ENCODE measurements at regions not wholly inside any gene's neighbourhood (a gene's known extent, or its start where the extent isn't known, plus 50 kb on each side); places are given as distances from the start of the nearest gene placed in this dataset.
"Not testable (repeated sequence)": the region's sequence is repeated elsewhere in the genome, so short reads cannot be mapped to it uniquely, and the experiment has no call there.

DNA sequence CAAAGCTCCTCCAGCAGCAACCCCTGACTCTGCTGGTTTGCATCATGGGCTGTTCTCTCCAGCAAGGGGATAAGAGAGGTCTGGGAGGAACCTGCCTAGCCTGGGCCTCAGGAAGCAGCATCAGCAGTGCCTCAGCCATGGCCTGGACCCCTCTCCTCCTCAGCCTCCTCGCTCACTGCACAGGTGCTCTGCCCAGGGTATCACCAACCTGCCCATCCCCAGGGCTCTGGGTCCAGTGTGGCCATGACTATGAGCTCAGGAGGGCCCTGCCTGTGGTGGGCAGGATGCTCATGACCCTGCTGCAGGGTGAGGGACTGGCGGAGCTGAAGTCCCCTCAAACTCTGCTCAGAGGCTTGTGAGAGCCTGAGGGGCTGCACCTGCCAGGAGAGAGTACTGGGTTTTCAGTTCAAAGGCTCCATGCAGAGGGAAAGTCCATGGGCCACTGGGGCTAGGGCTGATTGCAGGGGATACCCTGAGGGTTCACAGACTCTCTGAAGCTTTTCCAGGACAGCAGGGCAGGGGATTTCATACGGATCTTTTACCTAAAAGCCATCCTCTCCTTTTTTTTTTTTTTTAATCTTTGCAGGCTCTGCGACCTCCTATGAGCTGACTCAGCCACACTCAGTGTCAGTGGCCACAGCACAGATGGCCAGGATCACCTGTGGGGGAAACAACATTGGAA lies 115.8 kb upstream of the IGLL5 start:
- TF ChIP-seq, protein P1, sequence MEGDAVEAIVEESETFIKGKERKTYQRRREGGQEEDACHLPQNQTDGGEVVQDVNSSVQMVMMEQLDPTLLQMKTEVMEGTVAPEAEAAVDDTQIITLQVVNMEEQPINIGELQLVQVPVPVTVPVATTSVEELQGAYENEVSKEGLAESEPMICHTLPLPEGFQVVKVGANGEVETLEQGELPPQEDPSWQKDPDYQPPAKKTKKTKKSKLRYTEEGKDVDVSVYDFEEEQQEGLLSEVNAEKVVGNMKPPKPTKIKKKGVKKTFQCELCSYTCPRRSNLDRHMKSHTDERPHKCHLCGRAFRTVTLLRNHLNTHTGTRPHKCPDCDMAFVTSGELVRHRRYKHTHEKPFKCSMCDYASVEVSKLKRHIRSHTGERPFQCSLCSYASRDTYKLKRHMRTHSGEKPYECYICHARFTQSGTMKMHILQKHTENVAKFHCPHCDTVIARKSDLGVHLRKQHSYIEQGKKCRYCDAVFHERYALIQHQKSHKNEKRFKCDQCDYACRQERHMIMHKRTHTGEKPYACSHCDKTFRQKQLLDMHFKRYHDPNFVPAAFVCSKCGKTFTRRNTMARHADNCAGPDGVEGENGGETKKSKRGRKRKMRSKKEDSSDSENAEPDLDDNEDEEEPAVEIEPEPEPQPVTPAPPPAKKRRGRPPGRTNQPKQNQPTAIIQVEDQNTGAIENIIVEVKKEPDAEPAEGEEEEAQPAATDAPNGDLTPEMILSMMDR (IDR thresholded peaks at IDR 0.05) = no peak
- Histone ChIP-seq H3K4me1 (no peaks in the 10 kb centered on the region), H3K4me3 (no peak overlapping the region), H3K36me3 (no peaks in the 10 kb centered on the region), H3K9me3 (no peaks in the 10 kb centered on the region), H3K27ac (no peak overlapping the region), H3K27me3 (no peaks in the 10 kb centered on the region)
- intact Hi-C loops (cut with DNase I) = no loop called here
- DNase-seq (ENCODE audit: low spot score in 2 of 2) = no peak

DNA sequence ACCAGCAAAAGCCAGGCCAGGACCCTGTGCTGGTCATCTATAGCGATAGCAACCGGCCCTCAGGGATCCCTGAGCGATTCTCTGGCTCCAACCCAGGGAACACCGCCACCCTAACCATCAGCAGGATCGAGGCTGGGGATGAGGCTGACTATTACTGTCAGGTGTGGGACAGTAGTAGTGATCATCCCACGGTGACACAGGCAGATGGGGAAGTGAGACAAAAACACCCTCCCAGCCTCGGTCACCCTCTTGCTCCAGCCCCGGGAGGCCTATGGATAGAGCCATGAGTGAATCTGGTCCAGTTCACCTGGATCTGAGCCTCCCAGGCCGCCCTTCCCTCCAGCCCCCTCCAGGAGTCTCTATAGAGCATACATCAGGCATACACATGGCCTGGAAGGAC lies 115.2 kb upstream of the IGLL5 start:
- Histone ChIP-seq H3K27me3 (no peaks in the 10 kb centered on the region), H3K4me1 (no peaks in the 10 kb centered on the region), H3K27ac (no peak overlapping the region), H3K4me3 (no peak overlapping the region), H3K9me3 (no peaks in the 10 kb centered on the region), H3K36me3 (no peaks in the 10 kb centered on the region)
- no peak for DNase-seq (ENCODE audit: low spot score in 2 of 2)
- intact Hi-C loops (cut with DNase I) = no loop called here
- TF ChIP-seq, protein P1 (IDR thresholded peaks at IDR 0.05) = no peak

DNA sequence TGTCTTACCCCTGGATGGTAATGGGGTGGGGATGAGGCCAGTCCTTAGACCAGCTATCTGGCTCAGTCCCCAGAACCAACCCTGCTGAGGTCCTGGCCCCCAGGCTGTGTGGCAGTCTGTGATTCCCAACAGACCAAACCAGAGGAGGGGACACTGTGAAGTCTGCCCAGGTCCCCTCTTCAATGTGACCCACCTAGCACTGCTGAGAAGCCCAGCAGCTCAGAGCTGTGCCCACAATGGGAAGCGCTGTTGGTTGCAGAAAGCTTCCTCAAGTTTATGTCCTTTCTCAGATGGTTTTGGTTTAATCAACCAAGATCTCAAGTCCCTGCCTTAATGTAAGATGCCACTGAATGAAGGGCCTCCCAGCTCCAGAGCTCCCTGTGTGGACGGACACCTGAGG lies 114.7 kb upstream of the IGLL5 start:
- TF ChIP-seq, protein P1 (IDR thresholded peaks at IDR 0.05) = no peak
- Histone ChIP-seq H3K36me3 (no peaks in the 10 kb centered on the region), H3K4me3 (no peak overlapping the region), H3K27ac (no peak overlapping the region), H3K27me3 (no peaks in the 10 kb centered on the region), H3K4me1 (no peaks in the 10 kb centered on the region), H3K9me3 (no peaks in the 10 kb centered on the region)
- intact Hi-C loops (cut with DNase I) = no loop called here
- no peak for DNase-seq (ENCODE audit: low spot score in 2 of 2)

DNA sequence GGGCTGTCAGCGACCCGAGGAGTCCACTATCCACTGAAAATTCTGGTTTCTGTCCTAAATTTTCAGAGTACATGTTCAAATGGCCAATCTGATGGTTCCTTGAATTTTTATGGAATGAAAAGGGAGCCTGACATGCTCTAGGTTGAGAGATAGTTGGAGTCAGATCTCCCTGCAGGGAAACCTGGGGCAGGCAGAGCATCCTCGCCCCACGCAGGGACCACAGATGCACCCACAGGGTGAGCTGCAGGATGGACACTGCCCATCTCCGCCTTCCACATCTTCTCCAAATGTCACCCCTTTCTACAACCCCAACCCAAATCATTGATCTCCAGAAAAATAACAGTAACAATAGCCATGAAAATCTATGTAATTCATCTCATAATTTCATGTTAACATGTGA lies 114.2 kb upstream of the IGLL5 start:
- intact Hi-C loops (cut with DNase I) = no loop called here
- DNase-seq (ENCODE audit: low spot score in 2 of 2) = no peak
- Histone ChIP-seq H3K4me1 (no peaks in the 10 kb centered on the region), H3K4me3 (no peak overlapping the region), H3K27me3 (no peaks in the 10 kb centered on the region), H3K9me3 (no peaks in the 10 kb centered on the region), H3K36me3 (no peaks in the 10 kb centered on the region), H3K27ac (no peak overlapping the region)
- TF ChIP-seq, protein P1 (IDR thresholded peaks at IDR 0.05) = no peak

DNA sequence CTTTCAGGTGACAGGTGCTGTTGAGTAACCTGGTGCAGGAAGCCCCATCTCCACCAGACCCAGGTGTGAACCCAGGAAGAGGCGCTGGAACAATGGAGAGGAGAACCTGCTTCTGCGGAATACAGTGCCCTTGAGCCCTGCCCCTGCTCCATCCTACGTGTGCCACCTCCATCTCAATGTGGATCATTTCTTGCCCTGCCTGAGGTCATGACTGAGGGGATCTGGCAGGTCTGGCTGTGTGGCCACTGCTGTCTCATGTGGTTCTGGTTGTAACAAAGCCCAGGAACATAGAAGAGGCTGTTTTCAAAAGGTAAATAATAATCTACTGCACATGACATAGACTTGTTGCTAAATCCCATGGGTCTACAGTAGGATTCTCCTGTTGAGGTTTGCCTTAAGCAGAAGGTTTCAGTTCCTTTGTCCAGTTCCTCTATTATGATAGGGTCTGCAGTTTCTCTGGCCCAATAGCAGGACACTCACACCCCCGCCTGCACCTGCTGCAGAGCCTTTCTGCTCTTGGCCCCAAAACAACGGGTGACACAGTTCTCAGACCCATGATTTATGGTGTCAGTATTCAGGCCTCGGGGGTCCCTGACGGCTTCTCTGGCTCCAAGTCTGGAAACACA lies 113.5 kb upstream of the IGLL5 start:
- H3K4me1 ChIP-seq = no peaks in the 10 kb centered on the region

DNA sequence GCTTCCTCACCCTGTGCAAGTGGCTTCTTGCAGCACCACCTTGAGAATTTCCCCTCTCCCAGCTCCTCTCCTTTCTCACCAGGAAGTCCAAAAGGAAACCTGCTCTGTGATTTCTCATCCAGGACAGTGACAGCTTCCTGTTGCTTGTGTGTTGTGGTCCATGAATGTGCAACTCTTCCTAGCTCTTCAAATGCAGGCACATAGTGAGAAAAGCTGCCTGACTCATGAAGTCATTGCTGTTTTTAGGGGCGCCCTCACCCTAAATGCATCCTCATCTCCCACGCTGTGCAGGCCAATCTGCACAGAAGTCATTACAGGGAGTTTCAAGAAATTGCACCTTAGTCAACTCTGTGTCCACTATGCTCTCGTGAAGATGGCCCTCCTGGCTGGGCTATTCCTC lies 112.9 kb upstream of the IGLL5 start:
- H3K4me3 ChIP-seq; intact Hi-C loops (cut with DNase I): not testable (repeated sequence)

More for the DNA sequence above, 113.5 kb upstream of the IGLL5 start:
- TF ChIP-seq, protein P1 (IDR thresholded peaks at IDR 0.05) = no peak
- Histone ChIP-seq H3K4me3 (no peak overlapping the region), H3K27me3 (no peaks in the 10 kb centered on the region), H3K36me3 (no peaks in the 10 kb centered on the region), H3K9me3 (no peaks in the 10 kb centered on the region), H3K27ac (no peak overlapping the region)
- DNase-seq (ENCODE audit: low spot score in 2 of 2) = no peak
- intact Hi-C loops (cut with DNase I) = no loop called here

More for the DNA sequence above, 112.9 kb upstream of the IGLL5 start:
- H3K36me3 ChIP-seq; H3K27me3 ChIP-seq; H3K4me1 ChIP-seq; DNase-seq (ENCODE audit: low spot score in 2 of 2); H3K27ac ChIP-seq; H3K9me3 ChIP-seq: not testable (repeated sequence)

Measured in ascending aorta (tissue), 2 donors.